GM23338 (cell line): ENCODE measurements at regions not wholly inside any gene's neighbourhood (a gene's known extent, or its start where the extent isn't known, plus 50 kb on each side); places are given as distances from the start of the nearest gene placed in this dataset.

Experiments
- CTCF ChIP-seq, 2 experiments: fragments of 200-600 bp in 1 of 2; sonication (generic) in 1 of 2; conservative IDR thresholded peaks; 2 replicates each; pipeline versions ENCODE4 v1.5.1 to v1.6.1; 2016 to 2017; ENCODE audit warnings: antibody characterized with exemption in 2 of 2, low read depth in 2 of 2, mild to moderate bottlenecking in 2 of 2, moderate library complexity in 1 of 2
- ETS1 ChIP-seq: IDR thresholded peaks from 2 replicates; pipeline ENCODE4 v1.6.1; 2016; ENCODE audit warnings: antibody characterized with exemption
- POLR2AphosphoS5 ChIP-seq: IDR thresholded peaks from 2 replicates; pipeline ENCODE4 v1.6.1; 2016; ENCODE audit warnings: antibody characterized with exemption, low read depth
- STAT1 ChIP-seq: IDR thresholded peaks from one replicate; pipeline ENCODE4 v1.6.1; 2016; ENCODE audit warnings: antibody characterized with exemption; ENCODE audit not compliant: unreplicated experiment
- ZNF462 ChIP-seq: fragments of 250-450 bp; sonication (Bioruptor Pico); IDR thresholded peaks from 2 replicates; pipeline ENCODE4 v1.5.0; 2020; ENCODE audit warnings: mild to moderate bottlenecking, moderate library complexity

- TF ChIP-seq POLR2AphosphoS5 = no peak
- no peak for TF ChIP-seq CTCF (conservative IDR thresholded peaks at IDR 0.05; ENCODE audit: low read depth in 2 of 2)
- no peak for TF ChIP-seq ZNF462 (CRISPR knock-in tag)
- TF ChIP-seq ETS1 = no peak
- TF ChIP-seq STAT1 = no peak
Observed at GRCh38 chr15:98063315-98063714, 102.8 kb downstream of the ARRDC4 start.
